ENCODE measurements at regions not wholly inside any gene's neighbourhood (a gene's known extent, or its start where the extent isn't known, plus 50 kb on each side); places are given as distances from the start of the nearest gene placed in this dataset.

- H3K4me3 ChIP-seq (ENCODE audit: low read depth, low read length): no peak overlapping the region
- H3K36me3 ChIP-seq (replicated peaks): no peaks in the 10 kb centered on the region
- no peak for TF ChIP-seq CTCF (IDR thresholded peaks at IDR 0.05; ENCODE audit: low read depth, low read length, missing control alignments)
- no peak for DNase-seq
- in situ Hi-C loops (cut with HindIII; ENCODE audit: low pct_ligation_motif_present, low sequenced_read_pairs): no loop called here
- no peaks in the 10 kb centered on the region for H3K27me3 ChIP-seq (replicated peaks)
- H3K27ac ChIP-seq: no peak overlapping the region
Observed at GRCh38 chr15:36432161-36432560, 147.3 kb upstream of the CDIN1 start.

GRCh38 chr15:36434177-36434576, 145.2 kb upstream of the CDIN1 start:
- H3K27me3 ChIP-seq (replicated peaks): no peaks in the 10 kb centered on the region
- in situ Hi-C loops (cut with HindIII; ENCODE audit: low pct_ligation_motif_present, low sequenced_read_pairs): no loop called here
- no peak for TF ChIP-seq CTCF (IDR thresholded peaks at IDR 0.05; ENCODE audit: low read depth, low read length, missing control alignments)
- DNase-seq: no peak
- no peaks in the 10 kb centered on the region for H3K36me3 ChIP-seq (replicated peaks)
- no peak overlapping the region for H3K27ac ChIP-seq
- H3K4me3 ChIP-seq (ENCODE audit: low read depth, low read length): no peak overlapping the region

GRCh38 chr15:36438499-36438898, 140.9 kb upstream of the CDIN1 start:
- Histone ChIP-seq H3K36me3 (replicated peaks) (no peaks in the 10 kb centered on the region), H3K27me3 (replicated peaks) (no peaks in the 10 kb centered on the region), H3K27ac (no peak overlapping the region), H3K4me3 (ENCODE audit: low read depth, low read length) (no peak overlapping the region)
- TF ChIP-seq CTCF (IDR thresholded peaks at IDR 0.05; ENCODE audit: low read depth, low read length, missing control alignments): no peak
- no peak for DNase-seq
- in situ Hi-C loops (cut with HindIII; ENCODE audit: low pct_ligation_motif_present, low sequenced_read_pairs): no loop called here

- in situ Hi-C loops (cut with HindIII; ENCODE audit: low pct_ligation_motif_present, low sequenced_read_pairs): no loop called here
- H3K27ac ChIP-seq: no peak overlapping the region
- DNase-seq: no peak
- no peak for TF ChIP-seq CTCF (IDR thresholded peaks at IDR 0.05; ENCODE audit: low read depth, low read length, missing control alignments)
- no peak overlapping the region for H3K4me3 ChIP-seq (ENCODE audit: low read depth, low read length)
- H3K36me3 ChIP-seq (replicated peaks): no peaks in the 10 kb centered on the region
- no peaks in the 10 kb centered on the region for H3K27me3 ChIP-seq (replicated peaks)
Observed at GRCh38 chr15:36447373-36447772, 132.1 kb upstream of the CDIN1 start.

- no peak overlapping the region for H3K4me3 ChIP-seq (ENCODE audit: low read depth, low read length)
- TF ChIP-seq CTCF (IDR thresholded peaks at IDR 0.05; ENCODE audit: low read depth, low read length, missing control alignments): no peak
- in situ Hi-C loops (cut with HindIII; ENCODE audit: low pct_ligation_motif_present, low sequenced_read_pairs): no loop called here
- no peak for DNase-seq
- no peak overlapping the region for H3K27ac ChIP-seq
- no peaks in the 10 kb centered on the region for H3K27me3 ChIP-seq (replicated peaks)
- H3K36me3 ChIP-seq (replicated peaks): no peaks in the 10 kb centered on the region
Observed at GRCh38 chr15:36448418-36448817, 131.0 kb upstream of the CDIN1 start.

- Histone ChIP-seq H3K36me3 (replicated peaks) (no peaks in the 10 kb centered on the region), H3K27me3 (replicated peaks) (no peaks in the 10 kb centered on the region), H3K27ac (no peak overlapping the region), H3K4me3 (ENCODE audit: low read depth, low read length) (no peak overlapping the region)
- TF ChIP-seq CTCF (IDR thresholded peaks at IDR 0.05; ENCODE audit: low read depth, low read length, missing control alignments): no peak
- in situ Hi-C loops (cut with HindIII; ENCODE audit: low pct_ligation_motif_present, low sequenced_read_pairs): no loop called here
- DNase-seq: no peak
Observed at GRCh38 chr15:36449084-36449661, 130.3 kb upstream of the CDIN1 start.

All from brain microvascular endothelial cell (primary cell).